ENCODE measurements at regions not wholly inside any gene's neighbourhood (a gene's known extent, or its start where the extent isn't known, plus 50 kb on each side); places are given as distances from the start of the nearest gene placed in this dataset.

GRCh38 chr6:37092923-37093727 is 76.8 kb upstream of the PIM1 start:
- Mint-ChIP-seq H3K4me3 (no peak overlapping the region), H3K4me1 (ENCODE audit: low read depth) (peaks cover 15% of the 10 kb centered on the region), H3K9me3 (no peaks in the 10 kb centered on the region), H3K27ac (no peak overlapping the region), H3K27me3 (no peaks in the 10 kb centered on the region), H3K36me3 (ENCODE audit: low read depth) (no peaks in the 10 kb centered on the region)
- Histone ChIP-seq H3K27ac (ENCODE audit: low read depth in 1 of 2, low read length in 2 of 2) (no peak overlapping the region), H3K4me3 (ENCODE audit: low read length) (no peak overlapping the region), H3K36me3 (ENCODE audit: insufficient read depth, low read length) (no peaks in the 10 kb centered on the region), H3K9me3 (ENCODE audit: control insufficient read depth in 1 of 2, insufficient read depth in 1 of 2, low read length in 2 of 2) (no peaks in the 10 kb centered on the region), H3K4me1 (ENCODE audit: insufficient read depth, low read length) (peaks cover 7% of the 10 kb centered on the region), H3K27me3 (ENCODE audit: control insufficient read depth in 1 of 2, insufficient read depth in 2 of 2, low read length in 2 of 2) (no peaks in the 10 kb centered on the region)
- no peak for TF ChIP-seq CTCF (IDR thresholded peaks at IDR 0.05)
- ATAC-seq (ENCODE audit: poor library complexity) (no peak), DNase-seq (no peak)
- intact Hi-C loops (cut with DNase I, micrococcal nuclease) = no loop called here
- CTCF ChIA-PET = no interaction called here
- POLR2A ChIA-PET = interaction anchor here (0.7 kb wide), 1 partner anchor 11 kb away, joined by 3 read pairs; no protein-coding TSS in a partner anchor

GRCh38 chr6:37093728-37094069 is 76.3 kb upstream of the PIM1 start:
- intact Hi-C loops (cut with DNase I, micrococcal nuclease) = no loop called here
- H3K4me1 Mint-ChIP-seq (ENCODE audit: low read depth) = peaks cover 15% of the 10 kb centered on the region
- H3K27me3 Mint-ChIP-seq = no peaks in the 10 kb centered on the region
- H3K9me3 Mint-ChIP-seq = no peaks in the 10 kb centered on the region
- peaks cover 7% of the 10 kb centered on the region for H3K4me1 ChIP-seq (ENCODE audit: insufficient read depth, low read length)
- DNase-seq (no peak), ATAC-seq (ENCODE audit: poor library complexity) (no peak)
- H3K36me3 Mint-ChIP-seq (ENCODE audit: low read depth) = no peaks in the 10 kb centered on the region
- no peaks in the 10 kb centered on the region for H3K27me3 ChIP-seq (ENCODE audit: control insufficient read depth in 1 of 2, insufficient read depth in 2 of 2, low read length in 2 of 2)
- TF ChIP-seq CTCF (IDR thresholded peaks at IDR 0.05) = no peak
- H3K27ac ChIP-seq (ENCODE audit: low read depth in 1 of 2, low read length in 2 of 2) = no peak overlapping the region
- ChIA-PET CTCF (no interaction called here), POLR2A (interaction anchor here (0.7 kb wide), 1 partner anchor 10 kb away, joined by 3 read pairs; no protein-coding TSS in a partner anchor)
- no peak overlapping the region for H3K27ac Mint-ChIP-seq
- no peaks in the 10 kb centered on the region for H3K36me3 ChIP-seq (ENCODE audit: insufficient read depth, low read length)
- no peak overlapping the region for H3K4me3 Mint-ChIP-seq
- H3K4me3 ChIP-seq (ENCODE audit: low read length) = no peak overlapping the region
- H3K9me3 ChIP-seq (ENCODE audit: control insufficient read depth in 1 of 2, insufficient read depth in 1 of 2, low read length in 2 of 2) = no peaks in the 10 kb centered on the region

GRCh38 chr6:37095997-37096396 is 74.0 kb upstream of the PIM1 start:
- Mint-ChIP-seq H3K4me1 (ENCODE audit: low read depth) (peaks cover 17% of the 10 kb centered on the region), H3K27me3 (no peaks in the 10 kb centered on the region), H3K27ac (no peak overlapping the region), H3K36me3 (ENCODE audit: low read depth) (no peaks in the 10 kb centered on the region), H3K4me3 (no peak overlapping the region), H3K9me3 (no peaks in the 10 kb centered on the region)
- ChIA-PET POLR2A (no interaction called here), CTCF (no interaction called here)
- H3K4me1 ChIP-seq (ENCODE audit: insufficient read depth, low read length) = peaks cover 7% of the 10 kb centered on the region
- no peak for DNase-seq
- H3K4me3 ChIP-seq (ENCODE audit: low read length) = no peak overlapping the region
- no peaks in the 10 kb centered on the region for H3K27me3 ChIP-seq (ENCODE audit: control insufficient read depth in 1 of 2, insufficient read depth in 2 of 2, low read length in 2 of 2)
- intact Hi-C loops (cut with DNase I, micrococcal nuclease) = no loop called here
- TF ChIP-seq CTCF (IDR thresholded peaks at IDR 0.05) = no peak
- ATAC-seq (ENCODE audit: poor library complexity) = no peak
- H3K9me3 ChIP-seq (ENCODE audit: control insufficient read depth in 1 of 2, insufficient read depth in 1 of 2, low read length in 2 of 2) = no peaks in the 10 kb centered on the region
- H3K36me3 ChIP-seq (ENCODE audit: insufficient read depth, low read length) = no peaks in the 10 kb centered on the region
- no peak overlapping the region for H3K27ac ChIP-seq (ENCODE audit: low read depth in 1 of 2, low read length in 2 of 2)

Data from CD4-positive, alpha-beta T cell (primary cell).